Renal cortical epithelial cell (primary cell): ENCODE measurements at regions not wholly inside any gene's neighbourhood (a gene's known extent, or its start where the extent isn't known, plus 50 kb on each side); places are given as distances from the start of the nearest gene placed in this dataset.
A peak's percentile ranks its signal among the peaks of the same experiment; 100 is the strongest.
"Not testable (repeated sequence)": the region's sequence is repeated elsewhere in the genome, so short reads cannot be mapped to it uniquely, and the experiment has no call there.

Source experiments
- DNase-seq: peaks from one replicate; pipeline ENCODE4 v3.0.0-alpha.2; 2011; ENCODE audit warnings: low read depth

- DNase-seq = no peak
Observed at GRCh38 chr11:87555101-87555500, 517.4 kb downstream of the TMEM135 start.

- no peak for DNase-seq
Observed at GRCh38 chr11:87548797-87549196, 511.1 kb downstream of the TMEM135 start.

DNA sequence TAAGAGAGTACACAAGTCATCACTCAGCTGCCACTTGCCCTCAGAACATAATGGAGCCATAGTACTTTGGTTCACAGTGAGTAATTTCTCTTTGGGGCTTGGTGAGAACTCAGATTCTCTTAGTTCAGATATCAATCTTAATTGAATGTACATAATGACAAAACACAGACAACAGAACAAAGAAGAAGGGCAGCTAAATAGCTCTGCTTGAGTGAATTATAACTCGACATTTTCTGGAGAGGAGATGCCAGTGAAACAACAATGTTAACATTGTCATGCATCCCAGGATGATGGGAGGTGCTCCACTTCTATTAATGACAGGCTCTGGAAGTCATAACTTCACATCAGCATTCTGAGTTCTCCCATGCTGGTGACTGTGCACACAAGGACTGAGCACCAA, 508.1 kb downstream of the TMEM135 start:
- DNase-seq = no peak

DNA sequence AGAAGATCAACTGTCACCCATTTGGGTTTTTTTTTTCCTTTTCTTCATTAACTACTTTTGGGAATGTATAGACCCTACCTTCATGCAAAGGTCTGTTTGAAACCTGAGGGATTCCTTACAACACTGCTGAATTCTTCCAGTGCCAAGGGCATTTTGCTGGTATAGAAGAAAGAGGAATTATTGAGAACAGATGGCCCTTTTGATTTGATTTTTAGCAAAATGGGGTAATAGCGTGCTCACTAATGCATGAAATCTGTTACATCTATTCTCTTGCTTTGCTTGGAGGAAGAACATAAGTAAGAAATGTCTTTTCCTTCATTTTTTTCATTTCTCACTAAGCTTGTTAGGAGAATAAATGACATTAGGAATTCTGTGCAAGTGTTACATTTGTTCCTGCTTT, 501.9 kb downstream of the TMEM135 start:
- DNase-seq = no peak

- DNase-seq = no peak
Observed at GRCh38 chr11:87536565-87536964, 498.8 kb downstream of the TMEM135 start.

DNA sequence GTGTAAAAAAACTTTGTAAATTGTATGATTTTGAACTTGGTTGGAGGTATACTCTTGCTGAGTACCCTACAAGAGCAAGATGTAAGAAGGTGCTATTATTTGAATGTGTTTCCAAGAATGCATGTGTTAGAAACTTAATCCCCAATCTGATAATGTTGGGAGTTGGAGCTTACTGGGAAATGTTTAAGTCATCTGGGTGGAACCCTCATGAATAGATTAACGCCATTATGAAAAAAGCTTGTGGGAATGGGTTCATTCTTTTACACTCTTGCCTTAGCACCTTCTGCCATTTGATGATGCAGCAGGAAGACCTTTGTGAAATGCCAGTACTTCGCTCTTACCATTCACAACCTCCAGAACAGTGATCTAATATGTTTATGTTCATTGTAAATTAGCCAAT, 498.3 kb downstream of the TMEM135 start:
- no peak for DNase-seq

- no peak for DNase-seq
Observed at GRCh38 chr11:87535513-87535912, 497.8 kb downstream of the TMEM135 start.

DNA sequence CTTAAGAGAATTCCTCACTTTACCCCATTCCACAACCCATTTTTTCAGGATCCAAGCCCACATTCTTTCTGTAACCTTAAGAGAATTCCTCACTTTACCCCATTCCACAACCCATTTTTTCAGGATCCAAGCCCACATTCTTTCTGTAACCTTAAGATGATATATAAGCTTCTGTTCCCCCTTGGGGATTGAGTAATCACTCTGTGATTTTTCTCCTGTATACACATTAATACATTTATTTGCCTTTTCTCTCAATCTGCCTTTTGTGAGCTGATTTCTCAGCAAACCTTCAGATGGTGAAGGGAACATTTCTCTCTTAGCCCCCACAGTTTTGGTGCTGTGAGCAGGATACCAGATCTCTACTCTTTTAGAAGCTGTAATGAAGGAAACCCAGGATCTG, 494.1 kb downstream of the TMEM135 start:
- not testable (repeated sequence) for DNase-seq

- no peak for DNase-seq
Observed at GRCh38 chr11:87529486-87529885, 491.8 kb downstream of the TMEM135 start.

DNA sequence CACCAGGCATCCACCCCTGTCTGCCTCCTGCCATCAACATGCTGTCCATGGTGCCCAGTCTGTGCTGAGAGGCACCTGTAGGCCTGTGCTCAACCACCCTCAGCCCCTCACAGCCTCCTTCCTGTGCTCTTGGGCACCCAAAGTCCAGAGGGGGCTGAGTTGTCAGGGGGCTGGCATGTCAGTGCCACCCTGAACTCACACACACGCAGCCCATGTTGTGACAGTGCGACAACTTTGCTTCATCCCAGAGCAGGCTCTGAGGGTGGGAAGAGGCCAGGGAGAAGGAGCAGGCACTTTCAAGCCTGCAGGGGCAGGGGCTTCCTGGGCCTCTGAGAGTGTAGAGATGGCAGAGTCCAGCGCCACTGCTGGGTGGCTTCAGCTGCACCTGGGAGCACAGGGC, 491.0 kb downstream of the TMEM135 start:
- no peak for DNase-seq

- no peak for DNase-seq
Observed at GRCh38 chr11:87523276-87523675, 485.5 kb downstream of the TMEM135 start.

GRCh38 chr11:87518266-87518665, 480.5 kb downstream of the TMEM135 start:
- DNase-seq = no peak

GRCh38 chr11:87517351-87517750, 479.6 kb downstream of the TMEM135 start:
- no peak for DNase-seq

GRCh38 chr11:87507722-87508121, 470.0 kb downstream of the TMEM135 start:
- DNase-seq = not testable (repeated sequence)

GRCh38 chr11:87506946-87507345, 469.2 kb downstream of the TMEM135 start:
- DNase-seq = not testable (repeated sequence)

DNA sequence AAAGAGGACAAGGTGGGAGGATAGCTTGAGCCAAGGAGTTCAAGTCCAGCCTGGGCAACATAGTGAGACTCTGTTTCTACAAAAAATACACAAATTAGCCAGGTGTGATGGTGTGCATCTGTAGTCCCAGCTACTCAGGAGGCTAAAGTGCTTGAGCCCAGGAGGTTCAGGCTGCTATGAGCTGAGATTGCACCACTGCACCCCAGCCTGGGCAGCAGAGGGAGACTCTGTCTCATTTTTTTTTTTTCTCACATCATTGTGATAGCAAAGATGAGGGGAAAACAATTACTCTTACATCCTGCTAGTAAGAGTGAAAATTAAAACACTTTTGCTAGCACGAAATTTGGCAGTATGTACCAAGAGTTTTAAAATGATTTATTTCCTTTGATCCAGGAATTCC, 463.7 kb downstream of the TMEM135 start:
- no peak for DNase-seq

- not testable (repeated sequence) for DNase-seq
Observed at GRCh38 chr11:87494936-87495335, 457.2 kb downstream of the TMEM135 start.

- DNase-seq = not testable (repeated sequence)
Observed at GRCh38 chr11:87494026-87494425, 456.3 kb downstream of the TMEM135 start.

DNA sequence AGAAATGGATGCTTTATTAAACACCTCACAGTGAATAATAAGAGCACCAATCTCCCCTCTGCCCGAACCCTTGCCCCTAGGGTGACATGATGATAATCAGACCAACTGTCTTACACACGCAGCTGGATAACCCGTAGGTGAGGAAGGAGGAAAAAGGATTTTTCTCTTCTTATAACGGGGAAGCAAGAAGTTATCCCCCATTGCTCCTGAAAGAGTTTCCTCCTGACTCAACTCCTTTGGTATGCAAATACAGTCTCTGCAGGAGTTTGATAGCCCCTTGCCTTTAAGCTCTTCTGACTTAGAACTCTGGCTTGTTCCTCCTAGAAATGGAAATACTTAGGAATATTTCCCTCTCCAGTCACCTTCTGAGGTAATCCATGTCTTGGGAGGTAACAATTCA, 455.8 kb downstream of the TMEM135 start:
- DNase-seq = peak; percentile 11

DNA sequence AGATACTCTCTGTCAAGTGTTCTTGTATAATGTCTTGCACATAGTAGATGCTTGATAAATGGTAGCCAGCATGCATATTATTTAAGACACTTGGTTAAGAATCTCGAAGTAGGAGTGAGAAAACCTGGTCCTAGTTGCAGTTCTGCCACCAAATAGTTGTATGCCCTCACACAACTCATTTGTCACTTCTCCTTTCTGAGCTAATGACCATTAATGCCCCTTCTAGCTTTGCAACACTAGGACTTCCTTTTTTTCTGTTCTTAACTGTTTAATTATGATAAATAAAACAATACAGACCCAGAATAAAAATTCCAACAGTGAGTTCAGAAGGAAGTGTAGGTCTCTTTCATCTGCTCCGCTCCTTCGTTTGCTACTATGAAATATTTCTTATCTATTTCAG, 453.6 kb downstream of the TMEM135 start:
- DNase-seq = no peak

GRCh38 chr11:87490671-87491070, 452.9 kb downstream of the TMEM135 start:
- no peak for DNase-seq

GRCh38 chr11:87484566-87484965, 446.8 kb downstream of the TMEM135 start:
- no peak for DNase-seq

- no peak for DNase-seq
Observed at GRCh38 chr11:87477321-87477720, 439.6 kb downstream of the TMEM135 start.

- DNase-seq = peak; percentile 81
Observed at GRCh38 chr11:87473174-87473573, 435.4 kb downstream of the TMEM135 start.

DNA sequence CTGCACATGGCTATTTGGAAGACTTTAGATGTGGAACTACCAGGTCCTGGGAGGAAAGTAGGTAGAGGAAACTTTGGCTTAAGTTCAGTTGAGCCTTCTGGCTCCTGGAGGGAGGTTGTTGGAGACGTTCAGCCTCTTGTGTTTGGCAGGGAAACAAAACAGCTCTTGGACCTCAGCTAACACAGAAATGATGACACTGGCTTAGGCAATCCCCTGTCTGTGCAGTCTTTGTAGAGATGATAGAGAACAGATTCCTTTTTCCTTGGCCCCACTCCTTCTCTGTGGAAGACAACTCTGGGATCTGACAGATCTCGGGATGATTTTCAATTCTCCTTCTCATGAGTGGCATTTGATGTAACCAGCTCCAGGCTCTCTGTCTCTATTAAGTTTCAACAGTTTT, 428.5 kb downstream of the TMEM135 start:
- no peak for DNase-seq
